ENCODE measurements at regions not wholly inside any gene's neighbourhood (a gene's known extent, or its start where the extent isn't known, plus 50 kb on each side); places are given as distances from the start of the nearest gene placed in this dataset.
"Not testable (repeated sequence)": the region's sequence is repeated elsewhere in the genome, so short reads cannot be mapped to it uniquely, and the experiment has no call there.

DNA sequence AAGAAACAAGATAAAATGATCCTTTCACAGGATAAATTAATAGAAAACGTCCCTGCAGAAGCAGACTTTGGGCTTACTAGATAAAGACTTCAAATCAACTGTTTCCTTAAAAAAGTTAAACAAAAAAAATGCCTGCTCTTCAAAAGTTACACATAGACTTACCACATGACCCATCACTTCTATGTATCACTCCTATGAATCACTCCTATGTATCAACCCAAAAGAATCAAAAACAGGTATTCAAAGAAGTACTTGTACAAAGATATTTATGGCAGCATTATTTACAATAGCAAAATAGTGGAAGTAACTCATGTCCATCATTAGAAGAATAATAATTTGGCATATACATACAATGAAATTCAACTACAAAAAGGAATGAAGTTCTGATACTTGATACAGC, 56.3 kb upstream of the PRDM9 start:
- no peaks in the 10 kb centered on the region for H3K36me3 Mint-ChIP-seq (ENCODE audit: low read depth)
- no peak overlapping the region for H3K27ac Mint-ChIP-seq
- H3K4me1 Mint-ChIP-seq: no peaks in the 10 kb centered on the region
- no peak for DNase-seq
- H3K27me3 Mint-ChIP-seq: no peaks in the 10 kb centered on the region
- H3K9me3 Mint-ChIP-seq: peaks cover 6% of the 10 kb centered on the region
- no peak overlapping the region for H3K4me3 Mint-ChIP-seq
- intact Hi-C loops (cut with micrococcal nuclease): no loop called here

DNA sequence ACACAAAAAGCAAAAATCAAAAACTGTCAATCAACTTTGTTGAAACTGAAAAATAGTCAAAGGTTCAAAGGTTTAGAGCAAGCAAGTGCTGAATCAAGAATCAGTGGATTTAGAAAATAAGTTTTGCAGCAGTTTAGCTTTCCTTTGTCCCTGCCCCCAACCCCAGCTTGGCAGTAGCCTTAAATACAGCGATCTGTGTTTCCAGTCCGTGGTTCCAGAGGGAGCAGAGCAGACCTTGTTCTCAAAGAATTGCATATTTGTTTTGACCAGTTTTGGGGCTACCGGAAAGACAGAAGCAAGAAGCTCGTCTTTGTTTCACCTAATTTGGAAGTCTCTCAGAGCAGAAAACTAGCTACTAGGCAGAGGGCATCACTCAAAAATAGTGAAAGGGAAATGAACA, 57.2 kb upstream of the PRDM9 start:
- Mint-ChIP-seq H3K4me1 (no peaks in the 10 kb centered on the region), H3K9me3 (peaks cover 6% of the 10 kb centered on the region), H3K27ac (no peak overlapping the region), H3K36me3 (ENCODE audit: low read depth) (no peaks in the 10 kb centered on the region), H3K27me3 (no peaks in the 10 kb centered on the region), H3K4me3 (no peak overlapping the region)
- intact Hi-C loops (cut with micrococcal nuclease): no loop called here
- DNase-seq: no peak

- H3K27ac Mint-ChIP-seq: no peak overlapping the region
- no peaks in the 10 kb centered on the region for H3K4me1 Mint-ChIP-seq
- intact Hi-C loops (cut with micrococcal nuclease): no loop called here
- no peak overlapping the region for H3K4me3 Mint-ChIP-seq
- DNase-seq: no peak
- H3K36me3 Mint-ChIP-seq (ENCODE audit: low read depth): no peaks in the 10 kb centered on the region
- H3K27me3 Mint-ChIP-seq: no peaks in the 10 kb centered on the region
- peaks cover 6% of the 10 kb centered on the region for H3K9me3 Mint-ChIP-seq
Observed at GRCh38 chr5:23448627-23449026, 58.8 kb upstream of the PRDM9 start.

DNA sequence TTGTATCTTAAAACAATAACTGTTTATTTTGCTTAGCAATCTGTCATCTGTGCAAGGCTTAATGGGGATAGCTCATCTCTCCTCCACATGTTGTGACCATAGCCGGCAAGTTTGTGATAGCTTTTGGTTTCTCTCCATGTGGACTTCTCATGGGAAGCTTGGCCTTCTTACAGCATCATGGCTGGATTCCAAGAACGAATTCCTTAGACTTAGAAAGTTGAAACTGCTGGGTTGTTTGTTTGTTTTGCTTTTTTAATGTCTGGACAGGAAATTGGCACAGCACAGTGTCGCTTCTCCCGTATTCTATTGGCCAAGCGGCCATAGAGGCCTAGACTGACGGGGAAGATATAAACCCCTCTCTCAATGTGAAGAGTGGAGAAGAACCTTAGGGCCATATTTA, 61.0 kb upstream of the PRDM9 start:
- H3K27ac Mint-ChIP-seq: no peak overlapping the region
- H3K4me1 Mint-ChIP-seq: no peaks in the 10 kb centered on the region
- no peak overlapping the region for H3K4me3 Mint-ChIP-seq
- H3K27me3 Mint-ChIP-seq: no peaks in the 10 kb centered on the region
- no peaks in the 10 kb centered on the region for H3K9me3 Mint-ChIP-seq
- H3K36me3 Mint-ChIP-seq (ENCODE audit: low read depth): no peaks in the 10 kb centered on the region
- intact Hi-C loops (cut with micrococcal nuclease): no loop called here
- DNase-seq: no peak

- Mint-ChIP-seq H3K4me3 (no peak overlapping the region), H3K27ac (no peak overlapping the region), H3K36me3 (ENCODE audit: low read depth) (no peaks in the 10 kb centered on the region), H3K27me3 (no peaks in the 10 kb centered on the region), H3K9me3 (peaks cover 5% of the 10 kb centered on the region), H3K4me1 (no peaks in the 10 kb centered on the region)
- DNase-seq: no peak
- intact Hi-C loops (cut with micrococcal nuclease): no loop called here
Observed at GRCh38 chr5:23445573-23445972, 61.8 kb upstream of the PRDM9 start.

GRCh38 chr5:23440703-23441102, 66.7 kb upstream of the PRDM9 start:
- Mint-ChIP-seq H3K4me3 (no peak overlapping the region), H3K9me3 (peaks cover 8% of the 10 kb centered on the region)
- intact Hi-C loops (cut with micrococcal nuclease): no loop called here

DNA sequence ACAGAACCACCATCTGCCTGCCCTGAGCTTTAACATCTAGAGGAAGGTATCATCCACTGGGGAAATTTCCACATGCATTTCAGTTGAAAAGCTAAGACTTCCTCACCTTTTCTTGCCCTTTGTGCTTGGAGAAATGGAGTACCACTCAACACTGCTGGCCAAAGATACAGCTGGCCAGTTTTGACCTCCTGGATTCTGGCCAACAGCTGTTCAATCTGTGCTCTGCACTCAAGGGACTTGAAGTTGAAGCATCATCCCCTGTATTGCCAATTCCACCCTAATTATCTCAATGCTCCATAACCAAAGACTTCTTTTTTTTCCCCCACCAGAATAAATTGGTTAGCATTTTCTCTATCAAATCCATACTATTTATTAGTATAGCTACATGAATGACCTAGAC, 70.4 kb upstream of the PRDM9 start:
- Mint-ChIP-seq H3K36me3 (ENCODE audit: low read depth) (no peaks in the 10 kb centered on the region), H3K4me3 (no peak overlapping the region), H3K4me1 (no peaks in the 10 kb centered on the region), H3K9me3 (peaks cover 8% of the 10 kb centered on the region), H3K27ac (no peak overlapping the region), H3K27me3 (no peaks in the 10 kb centered on the region)
- no peak for DNase-seq
- intact Hi-C loops (cut with micrococcal nuclease): no loop called here

More at GRCh38 chr5:23440703-23441102, 66.7 kb upstream of the PRDM9 start:
- DNase-seq: no peak
- Mint-ChIP-seq H3K36me3 (ENCODE audit: low read depth) (no peaks in the 10 kb centered on the region), H3K27me3 (no peaks in the 10 kb centered on the region), H3K27ac (no peak overlapping the region), H3K4me1 (no peaks in the 10 kb centered on the region)

DNA sequence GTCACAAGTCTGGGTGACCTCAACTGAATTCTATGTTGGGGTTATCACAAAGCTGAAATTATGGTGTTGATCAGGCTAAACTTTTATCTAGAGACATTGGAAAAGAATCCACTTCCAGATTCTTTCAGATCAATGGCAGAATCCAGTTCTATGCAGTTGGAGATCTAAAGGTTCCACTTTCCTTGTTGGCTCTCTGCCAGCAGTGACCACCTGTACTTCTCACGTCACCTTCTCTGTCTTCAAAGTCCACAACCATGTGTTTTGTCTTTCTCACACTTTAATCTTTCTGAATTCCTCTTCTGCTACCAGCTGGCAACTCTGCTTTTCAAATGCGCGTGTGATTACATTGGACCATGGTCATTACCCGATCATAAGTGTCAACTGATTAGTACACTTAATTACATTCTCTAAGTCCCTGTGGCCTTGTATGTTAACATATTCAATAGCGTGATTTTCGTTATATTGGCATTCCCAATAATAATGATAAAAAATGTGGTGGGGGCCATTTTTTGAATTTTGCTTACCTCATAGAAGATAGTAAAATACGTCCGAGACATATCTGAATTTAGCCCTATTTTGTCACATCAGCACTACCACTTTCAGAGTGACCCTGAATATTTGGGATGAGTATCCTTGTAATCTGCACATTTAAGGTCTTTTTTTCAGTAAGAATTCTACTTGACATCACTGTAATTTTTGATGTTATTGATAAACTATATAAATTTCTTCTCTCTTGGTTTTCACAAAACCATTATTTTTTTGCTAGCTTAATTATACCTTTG, 73.7 kb upstream of the PRDM9 start:
- intact Hi-C loops (cut with micrococcal nuclease): no loop called here
- H3K4me3 Mint-ChIP-seq: no peak overlapping the region
- no peak overlapping the region for H3K27ac Mint-ChIP-seq
- H3K9me3 Mint-ChIP-seq: no peaks in the 10 kb centered on the region
- no peaks in the 10 kb centered on the region for H3K27me3 Mint-ChIP-seq
- DNase-seq: no peak
- H3K4me1 Mint-ChIP-seq: no peaks in the 10 kb centered on the region
- no peaks in the 10 kb centered on the region for H3K36me3 Mint-ChIP-seq (ENCODE audit: low read depth)

GRCh38 chr5:23428705-23429104, 78.7 kb upstream of the PRDM9 start:
- intact Hi-C loops (cut with micrococcal nuclease): no loop called here
- no peak overlapping the region for H3K27ac Mint-ChIP-seq

GRCh38 chr5:23420214-23420613, 87.2 kb upstream of the PRDM9 start:
- H3K9me3 Mint-ChIP-seq; H3K36me3 Mint-ChIP-seq (ENCODE audit: low read depth); H3K4me1 Mint-ChIP-seq; H3K4me3 Mint-ChIP-seq; H3K27me3 Mint-ChIP-seq; DNase-seq; intact Hi-C loops (cut with micrococcal nuclease); H3K27ac Mint-ChIP-seq: not testable (repeated sequence)

More at GRCh38 chr5:23428705-23429104, 78.7 kb upstream of the PRDM9 start:
- DNase-seq: no peak
- no peak overlapping the region for H3K4me3 Mint-ChIP-seq
- no peaks in the 10 kb centered on the region for H3K36me3 Mint-ChIP-seq (ENCODE audit: low read depth)
- H3K9me3 Mint-ChIP-seq: peaks cover 6% of the 10 kb centered on the region
- H3K27me3 Mint-ChIP-seq: no peaks in the 10 kb centered on the region
- H3K4me1 Mint-ChIP-seq: no peaks in the 10 kb centered on the region

- H3K4me3 Mint-ChIP-seq: no peak overlapping the region
- H3K4me1 Mint-ChIP-seq: no peaks in the 10 kb centered on the region
- no peaks in the 10 kb centered on the region for H3K27me3 Mint-ChIP-seq
- intact Hi-C loops (cut with micrococcal nuclease): no loop called here
- H3K36me3 Mint-ChIP-seq (ENCODE audit: low read depth): no peaks in the 10 kb centered on the region
- DNase-seq: no peak
- no peak overlapping the region for H3K27ac Mint-ChIP-seq
- H3K9me3 Mint-ChIP-seq: peaks cover 5% of the 10 kb centered on the region
Observed at GRCh38 chr5:23419115-23419514, 88.3 kb upstream of the PRDM9 start.

GRCh38 chr5:23412515-23412914, 94.9 kb upstream of the PRDM9 start:
- Mint-ChIP-seq H3K4me3 (no peak overlapping the region), H3K27ac (no peak overlapping the region), H3K4me1 (no peaks in the 10 kb centered on the region), H3K27me3 (no peaks in the 10 kb centered on the region), H3K36me3 (ENCODE audit: low read depth) (no peaks in the 10 kb centered on the region), H3K9me3 (peaks cover 11% of the 10 kb centered on the region)
- DNase-seq: no peak
- intact Hi-C loops (cut with micrococcal nuclease): no loop called here

DNA sequence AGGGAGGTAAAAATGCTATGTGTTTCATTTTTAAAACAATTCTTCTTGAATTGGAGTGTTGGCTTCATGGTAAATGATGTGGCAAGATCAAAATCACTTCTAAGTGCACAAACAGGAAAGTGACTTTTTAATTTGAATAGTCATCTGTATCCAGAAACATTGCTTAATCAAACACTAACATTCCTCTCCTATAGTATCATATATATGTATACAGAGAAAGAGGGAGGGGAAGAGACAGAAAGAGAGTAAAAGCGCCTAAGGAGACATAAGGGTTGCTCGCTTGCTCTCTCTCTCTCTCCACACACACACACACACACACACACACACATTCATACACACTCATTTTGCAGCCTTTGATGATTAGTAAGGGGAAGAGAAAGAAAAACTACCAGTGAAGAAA, 95.4 kb upstream of the PRDM9 start:
- Mint-ChIP-seq H3K27ac (no peak overlapping the region), H3K27me3 (no peaks in the 10 kb centered on the region), H3K9me3 (peaks cover 11% of the 10 kb centered on the region), H3K4me3 (no peak overlapping the region), H3K4me1 (no peaks in the 10 kb centered on the region), H3K36me3 (ENCODE audit: low read depth) (no peaks in the 10 kb centered on the region)
- intact Hi-C loops (cut with micrococcal nuclease): no loop called here
- no peak for DNase-seq

GRCh38 chr5:23411200-23411599, 96.2 kb upstream of the PRDM9 start:
- H3K36me3 Mint-ChIP-seq (ENCODE audit: low read depth): no peaks in the 10 kb centered on the region
- peaks cover 14% of the 10 kb centered on the region for H3K9me3 Mint-ChIP-seq
- no peaks in the 10 kb centered on the region for H3K4me1 Mint-ChIP-seq
- no peaks in the 10 kb centered on the region for H3K27me3 Mint-ChIP-seq
- intact Hi-C loops (cut with micrococcal nuclease): no loop called here
- no peak for DNase-seq
- no peak overlapping the region for H3K4me3 Mint-ChIP-seq
- no peak overlapping the region for H3K27ac Mint-ChIP-seq

- H3K27me3 Mint-ChIP-seq; H3K27ac Mint-ChIP-seq; H3K36me3 Mint-ChIP-seq (ENCODE audit: low read depth); H3K4me1 Mint-ChIP-seq; DNase-seq; intact Hi-C loops (cut with micrococcal nuclease); H3K4me3 Mint-ChIP-seq: not testable (repeated sequence)
- H3K9me3 Mint-ChIP-seq: peaks cover 13% of the 10 kb centered on the region
Observed at GRCh38 chr5:23410775-23411174, 96.6 kb upstream of the PRDM9 start.

Data from activated CD4-positive, alpha-beta T cell treated with anti-CD3 and anti-CD28 coated beads, Interleukin-2, amount 10 ng/mL, durations not matched to agents 24 days and 14 days (primary cell).